ENCODE measurements at regions not wholly inside any gene's neighbourhood (a gene's known extent, or its start where the extent isn't known, plus 50 kb on each side); places are given as distances from the start of the nearest gene placed in this dataset.

- Histone ChIP-seq H3K36me3 (no peaks in the 10 kb centered on the region), H3K27ac (no peak overlapping the region), H3K4me3 (no peak overlapping the region), H3K9me3 (no peaks in the 10 kb centered on the region), H3K27me3 (no peaks in the 10 kb centered on the region), H3K4me1 (peaks cover 0 to 9% (median 0%) of the 10 kb centered on the region in 4 donors)
- DNase-seq: no peak
- no peak for TF ChIP-seq CTCF (IDR thresholded peaks at IDR 0.05)
- TF ChIP-seq POLR2A (IDR thresholded peaks at IDR 0.05): no peak
Observed at GRCh38 chr14:23828616-23829015, 125.0 kb upstream of the DHRS4 start.

- DNase-seq: peak in 1 of 3 donors; percentile 61
- H3K9me3 ChIP-seq: no peaks in the 10 kb centered on the region
- H3K4me1 ChIP-seq: peaks cover 0 to 9% (median 0%) of the 10 kb centered on the region in 4 donors
- TF ChIP-seq CTCF (IDR thresholded peaks at IDR 0.05) (no peak), POLR2A (IDR thresholded peaks at IDR 0.05) (no peak)
- H3K27me3 ChIP-seq: no peaks in the 10 kb centered on the region
- no peak overlapping the region for H3K27ac ChIP-seq
- no peaks in the 10 kb centered on the region for H3K36me3 ChIP-seq
- H3K4me3 ChIP-seq: no peak overlapping the region
Observed at GRCh38 chr14:23829736-23830471, 123.7 kb upstream of the DHRS4 start.

GRCh38 chr14:23831596-23831995 is 122.0 kb upstream of the DHRS4 start:
- no peaks in the 10 kb centered on the region for H3K27me3 ChIP-seq
- no peak for DNase-seq
- H3K4me1 ChIP-seq: peaks cover 0 to 9% (median 0%) of the 10 kb centered on the region in 4 donors
- TF ChIP-seq POLR2A (IDR thresholded peaks at IDR 0.05): no peak
- no peak for TF ChIP-seq CTCF (IDR thresholded peaks at IDR 0.05)
- no peaks in the 10 kb centered on the region for H3K9me3 ChIP-seq
- no peak overlapping the region for H3K4me3 ChIP-seq
- no peak overlapping the region for H3K27ac ChIP-seq
- H3K36me3 ChIP-seq: no peaks in the 10 kb centered on the region

- no peaks in the 10 kb centered on the region for H3K27me3 ChIP-seq
- TF ChIP-seq POLR2A (IDR thresholded peaks at IDR 0.05): no peak
- no peak for TF ChIP-seq CTCF (IDR thresholded peaks at IDR 0.05)
- H3K9me3 ChIP-seq: no peaks in the 10 kb centered on the region
- H3K4me3 ChIP-seq: no peak overlapping the region
- no peaks in the 10 kb centered on the region for H3K36me3 ChIP-seq
- DNase-seq: no peak
- H3K27ac ChIP-seq: no peak overlapping the region
- no peaks in the 10 kb centered on the region for H3K4me1 ChIP-seq
Observed at GRCh38 chr14:23861666-23862065, 91.9 kb upstream of the DHRS4 start.

GRCh38 chr14:23862513-23862912 is 91.1 kb upstream of the DHRS4 start:
- no peak for TF ChIP-seq POLR2A (IDR thresholded peaks at IDR 0.05)
- TF ChIP-seq CTCF (IDR thresholded peaks at IDR 0.05): no peak
- DNase-seq: no peak
- no peaks in the 10 kb centered on the region for H3K27me3 ChIP-seq
- no peaks in the 10 kb centered on the region for H3K9me3 ChIP-seq
- no peaks in the 10 kb centered on the region for H3K4me1 ChIP-seq
- H3K36me3 ChIP-seq: no peaks in the 10 kb centered on the region
- no peak overlapping the region for H3K4me3 ChIP-seq
- H3K27ac ChIP-seq: no peak overlapping the region

Data from Peyer's patch (tissue), 4 donors.